Putamen (tissue), 1 donor: ENCODE measurements at regions not wholly inside any gene's neighbourhood (a gene's known extent, or its start where the extent isn't known, plus 50 kb on each side); places are given as distances from the start of the nearest gene placed in this dataset.

ENCODE experiments used
- DNase-seq: peaks from one replicate; pipeline ENCODE4 v3.0.0-alpha.2; 2016; ENCODE audit warnings: low spot score

DNA sequence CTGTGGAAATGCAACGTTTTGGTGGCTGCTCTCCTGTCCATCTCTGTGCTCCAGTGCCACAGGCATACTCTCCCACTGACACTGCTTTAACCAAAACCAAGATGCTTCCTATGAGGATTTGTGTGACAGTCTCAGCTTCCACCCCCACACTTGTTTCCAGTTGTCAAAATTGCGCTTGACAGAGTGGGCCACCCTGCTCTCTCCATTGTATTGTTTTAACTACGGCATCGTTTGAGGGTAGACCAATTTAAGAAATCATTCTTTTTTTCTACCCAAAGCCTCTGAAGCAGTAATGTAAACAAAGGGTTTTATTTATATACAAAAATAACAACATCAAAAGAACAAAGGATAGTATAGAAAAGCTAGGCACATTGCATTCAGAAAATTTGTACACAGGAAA, 178.0 kb downstream of the INHBA start:
- no peak for DNase-seq

DNA sequence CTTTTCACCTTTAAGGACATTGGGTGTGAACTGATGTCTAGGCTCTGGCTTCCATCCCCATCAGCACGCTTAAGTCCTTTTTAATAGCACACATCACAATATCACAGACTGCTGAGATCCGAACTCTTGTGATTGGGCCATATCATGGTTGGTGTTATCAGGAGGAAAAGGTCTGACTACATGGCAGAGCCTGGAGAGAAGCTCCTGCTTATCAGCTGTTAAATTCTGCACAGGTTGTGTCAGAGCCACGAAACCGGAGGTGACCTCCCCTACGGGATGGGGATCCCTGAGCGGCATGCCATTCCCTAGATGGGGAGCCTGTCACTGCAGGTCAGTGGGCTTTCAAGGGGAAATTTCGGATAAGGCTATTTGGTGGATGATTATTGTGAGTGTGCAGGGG, 182.4 kb downstream of the INHBA start:
- no peak for DNase-seq

DNA sequence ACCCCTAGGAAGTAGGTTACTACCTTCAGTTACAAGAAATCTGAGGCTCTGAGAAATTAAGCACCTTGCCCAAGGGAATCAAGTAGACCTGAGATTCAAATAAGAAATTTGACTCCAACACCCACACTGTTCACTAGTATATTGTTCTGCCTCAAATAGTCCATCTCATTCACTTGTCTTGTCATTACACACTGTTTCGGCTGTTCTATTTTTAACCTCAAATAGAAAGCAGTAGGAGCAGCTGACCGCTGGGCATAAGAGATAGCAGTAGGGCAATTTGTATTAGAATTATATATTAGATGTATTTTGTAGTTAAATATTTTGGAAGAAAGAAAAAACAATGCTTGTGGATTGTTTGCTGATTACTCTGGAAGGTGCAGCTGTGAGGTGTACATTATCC, 185.1 kb downstream of the INHBA start:
- DNase-seq: no peak

DNA sequence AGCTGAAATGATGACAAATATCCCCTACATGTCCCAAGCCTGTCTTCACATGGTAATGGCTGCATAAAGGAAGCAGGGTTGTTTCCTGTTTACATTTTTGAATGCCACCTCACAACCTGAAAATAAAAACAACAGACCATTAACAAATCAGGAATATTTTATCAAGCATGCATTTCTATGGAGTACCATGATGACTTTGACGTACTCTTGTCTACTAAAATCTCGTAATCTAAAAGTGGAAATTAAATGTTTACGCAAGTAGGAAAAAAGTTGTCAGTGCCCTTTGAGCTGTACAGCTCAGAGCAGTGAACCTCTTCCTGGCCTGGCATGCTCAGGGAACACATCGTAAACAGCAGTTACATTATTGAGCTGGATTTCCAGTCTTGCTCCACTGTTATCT, 194.1 kb downstream of the INHBA start:
- no peak for DNase-seq

DNA sequence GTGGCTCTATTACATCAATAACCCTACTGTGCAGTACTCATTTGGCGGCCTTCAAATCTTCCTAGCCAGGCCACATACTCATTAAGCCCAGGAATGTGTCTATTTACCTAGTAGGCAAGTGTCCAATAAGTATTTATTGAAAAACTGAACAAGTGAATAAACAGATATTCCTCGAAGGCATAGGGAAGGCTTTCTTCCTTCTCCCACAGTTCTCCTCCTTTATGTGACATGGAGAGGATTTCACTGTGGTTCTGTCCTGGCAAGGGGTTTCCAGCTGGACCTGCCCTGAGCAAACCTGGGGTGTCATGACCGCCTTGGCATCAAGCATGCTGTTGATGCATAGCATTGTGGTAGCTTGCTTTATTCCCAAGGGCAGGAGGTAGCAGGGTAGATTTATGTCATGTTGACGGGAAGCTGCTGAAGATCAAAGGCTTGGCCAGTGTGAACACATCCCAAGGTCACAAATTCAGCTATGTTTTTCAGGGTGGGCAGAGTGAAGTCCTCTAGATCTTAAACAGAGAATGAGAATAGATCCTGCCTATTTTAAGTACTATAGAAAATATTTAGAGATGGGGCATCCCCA, 195.1 kb downstream of the INHBA start:
- no peak for DNase-seq

DNA sequence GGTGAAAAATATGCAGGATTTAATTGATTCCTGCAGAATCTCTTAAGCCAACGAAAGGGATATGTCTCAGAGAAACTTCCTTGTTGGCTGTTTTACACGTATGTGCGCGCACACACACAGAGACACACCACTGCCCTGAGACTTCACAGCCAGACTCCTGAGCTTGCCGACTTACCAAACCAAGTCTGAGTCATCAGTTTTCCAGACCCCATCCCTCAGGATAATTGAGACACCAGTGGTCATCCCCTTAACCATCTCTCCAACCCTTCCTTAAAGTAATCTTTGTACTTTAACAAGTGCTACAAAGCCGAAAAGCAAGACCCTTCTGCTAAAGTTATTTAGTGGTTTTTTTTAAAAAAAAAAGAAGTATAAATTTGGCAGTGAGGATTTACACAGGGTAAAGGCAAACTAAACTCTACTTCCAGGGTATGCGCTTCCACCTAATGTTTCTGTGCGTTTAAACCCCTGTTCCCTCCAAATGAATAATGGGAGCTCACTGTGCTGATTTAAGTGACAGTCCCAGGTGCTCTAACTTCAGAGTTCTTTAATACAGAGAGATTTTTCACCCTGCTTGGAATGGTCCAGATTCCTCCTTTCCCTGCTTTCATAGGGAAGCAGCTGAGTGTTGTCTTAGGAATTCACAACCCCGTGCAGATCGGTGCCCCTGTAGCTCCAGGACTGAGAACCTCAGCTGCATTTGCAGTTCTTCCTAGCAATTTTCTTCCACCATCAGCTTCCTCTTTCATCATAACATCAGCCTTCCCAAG, 198.5 kb downstream of the INHBA start:
- no peak for DNase-seq

DNA sequence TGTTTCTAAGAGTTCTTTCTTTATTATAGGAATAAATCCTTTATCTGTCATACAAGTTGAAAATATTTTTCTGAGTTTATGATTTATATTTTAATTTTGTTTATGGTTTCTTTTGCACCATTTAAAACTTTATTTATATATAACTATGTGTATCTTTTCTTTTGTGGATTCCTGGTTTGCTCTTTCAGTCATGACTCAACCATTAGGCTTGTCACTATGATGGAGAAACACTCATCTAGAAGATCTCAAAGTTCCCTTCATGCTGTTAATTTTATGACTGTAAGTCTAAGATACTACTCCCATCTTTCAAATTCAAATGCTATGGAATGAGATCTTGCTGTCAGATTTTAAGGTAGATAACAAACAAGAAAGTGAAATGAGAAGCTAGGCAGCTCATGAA, 199.5 kb downstream of the INHBA start:
- DNase-seq: no peak

DNA sequence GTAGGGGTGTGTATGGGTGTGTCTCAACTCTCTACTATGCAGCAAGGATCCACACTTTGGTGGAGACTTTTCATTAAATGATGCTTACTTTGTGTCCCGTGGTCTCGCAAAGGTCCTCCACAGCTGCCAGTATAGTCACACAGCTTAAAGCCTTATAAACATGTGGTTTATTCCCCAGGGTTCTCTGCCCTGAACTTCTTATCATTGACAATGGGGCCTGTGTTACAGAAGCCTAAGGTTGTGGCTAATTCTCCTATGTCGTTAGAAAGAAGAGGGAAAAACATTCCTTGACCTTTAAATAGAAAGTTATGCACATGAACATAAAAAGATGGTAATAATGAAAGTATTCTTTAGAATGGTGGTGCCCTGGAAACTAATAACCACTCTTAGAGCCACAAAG, 201.4 kb downstream of the INHBA start:
- DNase-seq: no peak

DNA sequence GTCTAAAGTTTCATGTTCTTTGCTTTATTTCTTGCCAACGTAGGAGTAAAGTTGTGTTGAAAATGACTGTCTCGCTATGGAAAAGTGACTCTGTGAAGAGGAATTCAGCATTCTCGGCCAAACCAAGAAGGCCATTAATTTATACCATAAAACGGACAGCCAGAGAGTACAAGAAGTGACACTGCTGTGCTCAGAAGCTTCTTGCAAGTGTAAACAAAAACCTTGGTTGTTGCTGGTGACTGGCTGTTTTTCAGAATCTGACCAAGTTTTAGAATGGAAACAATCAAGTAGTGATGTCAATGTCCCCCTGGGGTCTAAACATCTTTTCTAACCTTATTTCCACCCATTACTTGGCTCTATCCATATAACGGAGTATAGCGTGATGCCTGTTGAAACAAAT, 201.9 kb downstream of the INHBA start:
- no peak for DNase-seq

DNA sequence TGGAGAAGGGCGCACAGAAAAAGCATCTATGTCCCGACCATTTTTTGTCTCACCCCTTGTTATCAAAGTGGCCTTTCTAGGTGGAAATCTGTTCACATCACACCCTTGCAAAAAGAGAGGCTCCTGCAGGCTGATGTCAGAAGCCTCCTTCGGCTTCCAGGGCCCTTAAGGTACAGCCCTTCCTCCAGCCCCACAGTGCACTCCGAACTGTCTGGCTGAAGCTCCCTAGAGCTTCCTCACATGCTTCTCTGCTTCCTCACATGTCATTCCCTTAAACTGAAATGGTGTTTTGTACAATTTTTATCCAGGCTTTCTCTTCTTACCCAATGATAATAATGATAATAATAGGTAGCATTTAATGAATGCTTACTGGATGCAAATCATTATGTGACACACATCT, 210.3 kb downstream of the INHBA start:
- DNase-seq: no peak

DNA sequence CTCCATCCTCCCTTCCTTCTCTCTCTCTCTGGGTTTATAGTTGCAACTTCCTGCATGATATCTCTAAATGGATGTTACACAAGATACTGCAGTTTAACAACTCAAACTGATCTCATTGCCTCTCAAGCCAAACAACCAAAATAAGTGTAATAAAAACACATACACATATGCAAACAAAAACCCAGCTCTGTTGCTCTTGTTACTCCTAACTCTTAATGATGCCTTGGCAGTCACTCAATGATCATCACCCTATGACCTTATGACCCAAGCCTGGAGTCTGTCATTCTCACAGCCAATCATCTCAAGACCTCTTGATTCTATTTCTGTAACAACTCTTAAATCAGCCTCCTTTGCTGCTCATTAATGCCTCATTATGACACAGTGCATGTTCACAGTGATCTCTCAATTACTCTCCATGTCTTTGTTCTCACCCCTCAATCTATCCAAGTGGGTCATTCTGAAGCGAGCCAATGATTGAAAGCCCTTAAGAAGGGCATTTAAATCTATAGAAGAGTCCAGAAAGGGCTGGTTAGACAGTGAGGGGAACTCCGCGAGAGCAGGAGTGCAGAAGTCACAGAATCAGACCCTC, 210.9 kb downstream of the INHBA start:
- no peak for DNase-seq

DNA sequence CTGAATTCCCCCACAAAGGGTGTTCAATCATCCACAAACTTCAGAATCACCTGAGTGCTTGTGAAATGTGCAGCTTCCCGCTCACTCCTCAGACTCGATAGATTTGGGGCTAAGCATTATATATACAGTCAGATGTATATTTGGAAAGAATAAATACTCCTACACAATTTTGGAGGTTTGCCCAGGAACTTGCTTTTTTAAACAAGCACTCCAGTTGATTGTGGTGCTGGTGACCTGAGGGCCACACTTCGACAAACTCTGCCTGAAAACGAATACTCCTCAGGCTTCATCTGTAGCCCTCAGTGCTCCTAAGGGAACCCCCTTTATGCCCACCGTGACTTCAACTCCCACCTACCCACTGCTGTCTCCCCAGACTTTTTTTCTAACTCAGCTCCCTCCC, 211.6 kb downstream of the INHBA start:
- no peak for DNase-seq

DNA sequence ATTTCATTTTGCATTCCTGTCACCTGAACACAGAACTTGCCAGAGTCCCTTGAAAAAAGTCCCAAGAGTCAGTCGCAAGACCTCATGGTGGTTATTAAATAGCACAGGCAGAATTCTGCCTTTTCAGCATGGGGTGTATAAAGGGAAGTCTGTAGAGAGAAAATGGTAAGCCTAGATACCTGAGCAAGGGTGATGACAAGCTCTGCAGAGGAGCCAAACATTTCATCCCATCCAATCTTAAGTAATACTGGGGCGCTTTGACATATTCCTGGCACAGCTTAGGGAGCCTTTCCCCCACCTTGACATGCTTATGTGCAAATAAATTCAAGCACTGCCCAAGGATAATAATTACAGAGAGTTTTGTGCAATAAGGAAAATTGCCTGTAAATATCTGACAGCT, 213.0 kb downstream of the INHBA start:
- no peak for DNase-seq

DNA sequence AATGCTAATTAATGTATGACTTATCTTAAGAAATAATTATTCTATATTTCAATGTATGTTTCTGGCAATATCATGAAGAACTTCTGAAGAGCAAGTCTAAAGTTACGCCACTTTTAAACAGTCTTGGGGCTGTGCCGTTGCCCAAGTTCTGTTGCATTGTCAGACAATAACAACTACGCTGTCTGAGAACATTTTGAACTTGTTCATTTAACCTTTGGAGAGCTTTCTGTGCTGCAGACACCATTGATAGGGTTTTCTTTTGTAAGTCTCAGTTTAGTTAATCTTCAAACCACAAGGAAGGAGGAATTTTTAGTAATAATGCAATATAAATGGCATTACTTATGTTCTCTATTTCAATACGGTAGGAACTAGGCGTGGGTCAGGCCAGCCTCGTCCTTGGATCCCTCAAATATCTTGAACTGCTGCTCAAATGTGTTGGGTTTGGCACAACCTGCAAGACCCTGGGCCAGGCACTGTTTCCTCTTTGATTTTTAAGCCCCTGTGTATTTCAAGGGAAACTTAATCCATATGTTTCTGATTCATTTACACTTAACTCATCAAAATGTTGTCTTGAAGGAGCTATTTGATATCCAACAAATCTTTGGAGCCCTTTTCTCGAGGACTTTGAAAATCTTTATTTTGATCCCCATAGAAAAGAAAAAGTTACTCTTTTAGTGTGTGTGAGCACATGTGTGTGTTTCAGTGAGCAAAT, 215.5 kb downstream of the INHBA start:
- no peak for DNase-seq

DNA sequence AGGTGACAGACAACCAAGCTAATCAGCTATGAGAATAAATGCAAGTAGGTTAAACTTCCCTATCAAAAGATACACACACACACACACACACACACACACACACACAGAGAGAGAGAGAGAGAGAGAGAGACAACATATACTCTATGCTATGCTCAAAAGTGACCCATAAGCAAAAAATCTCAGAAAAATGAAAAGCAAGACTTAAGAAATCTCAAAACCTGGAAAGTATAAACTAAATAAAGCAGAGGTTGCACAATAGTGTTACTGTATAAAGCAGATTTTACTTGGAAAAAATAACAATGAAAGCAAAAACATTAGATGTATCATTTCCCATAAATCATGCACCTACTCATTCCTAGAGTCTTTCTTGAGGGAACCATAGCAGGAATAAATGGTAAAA, 221.5 kb downstream of the INHBA start:
- no peak for DNase-seq

DNA sequence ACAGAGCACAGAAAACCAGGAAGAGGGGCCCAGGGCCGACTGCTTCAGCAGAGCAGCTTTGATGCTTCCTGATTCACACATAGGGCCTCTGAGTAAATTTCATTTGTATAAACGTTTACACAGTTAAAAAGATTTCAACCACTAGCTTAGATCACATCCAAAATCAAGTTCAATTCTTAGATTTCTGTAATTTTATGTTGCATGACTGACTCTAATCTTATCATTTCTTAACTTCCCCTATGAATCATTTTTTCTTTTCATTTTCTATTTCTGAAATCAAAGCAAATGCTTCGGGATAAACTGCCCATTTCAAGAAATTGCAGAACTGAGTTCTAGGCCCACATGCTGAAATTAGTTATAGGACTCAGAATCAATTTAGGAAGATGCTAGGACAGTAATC, 224.7 kb downstream of the INHBA start:
- no peak for DNase-seq

DNA sequence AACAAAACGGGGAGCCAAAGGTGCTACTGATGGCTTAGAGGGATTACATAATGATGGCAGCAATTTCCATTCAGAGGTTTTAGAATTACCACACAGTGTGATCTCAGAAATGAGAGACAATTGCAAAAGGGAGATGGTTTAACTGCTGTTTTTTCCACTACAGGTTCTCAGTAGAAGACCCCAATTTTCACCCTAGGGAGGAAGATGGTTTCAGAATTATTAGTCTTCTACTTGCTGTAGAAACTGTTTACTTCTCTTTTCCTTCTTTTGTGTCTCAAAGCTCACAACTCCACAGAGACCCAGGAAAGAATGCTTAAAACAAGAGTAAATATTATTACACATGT, 226.5 kb downstream of the INHBA start:
- no peak for DNase-seq

DNA sequence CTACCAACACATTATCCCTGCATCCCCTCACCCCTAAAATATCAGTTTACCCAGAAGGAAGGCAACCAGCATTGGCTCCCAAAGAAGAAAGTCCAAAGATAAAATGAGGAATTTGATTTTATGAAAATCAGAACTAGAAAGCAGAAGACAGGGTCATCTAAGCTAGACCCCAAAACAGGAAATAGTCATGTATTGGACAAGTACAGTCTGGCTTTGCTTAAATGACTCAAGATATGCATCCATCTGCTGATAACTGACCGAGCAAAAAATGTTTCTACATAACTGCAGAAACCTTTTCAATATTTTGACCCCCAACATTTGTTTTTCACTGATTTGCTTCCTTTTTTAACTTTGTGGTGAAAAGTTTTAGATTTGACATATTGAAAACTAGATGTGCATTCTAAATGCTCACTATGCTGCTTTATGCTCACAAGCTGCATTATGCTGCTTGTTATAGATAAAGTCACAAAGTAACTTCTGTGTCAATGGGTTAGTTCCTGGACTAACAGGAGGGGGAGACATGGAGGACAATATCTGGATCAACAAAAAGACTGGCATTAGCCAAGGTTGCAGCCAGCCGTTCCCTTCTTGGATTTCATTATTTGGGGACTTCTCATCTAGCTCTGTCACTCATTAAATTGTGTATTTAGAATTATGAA, 227.0 kb downstream of the INHBA start:
- no peak for DNase-seq

DNA sequence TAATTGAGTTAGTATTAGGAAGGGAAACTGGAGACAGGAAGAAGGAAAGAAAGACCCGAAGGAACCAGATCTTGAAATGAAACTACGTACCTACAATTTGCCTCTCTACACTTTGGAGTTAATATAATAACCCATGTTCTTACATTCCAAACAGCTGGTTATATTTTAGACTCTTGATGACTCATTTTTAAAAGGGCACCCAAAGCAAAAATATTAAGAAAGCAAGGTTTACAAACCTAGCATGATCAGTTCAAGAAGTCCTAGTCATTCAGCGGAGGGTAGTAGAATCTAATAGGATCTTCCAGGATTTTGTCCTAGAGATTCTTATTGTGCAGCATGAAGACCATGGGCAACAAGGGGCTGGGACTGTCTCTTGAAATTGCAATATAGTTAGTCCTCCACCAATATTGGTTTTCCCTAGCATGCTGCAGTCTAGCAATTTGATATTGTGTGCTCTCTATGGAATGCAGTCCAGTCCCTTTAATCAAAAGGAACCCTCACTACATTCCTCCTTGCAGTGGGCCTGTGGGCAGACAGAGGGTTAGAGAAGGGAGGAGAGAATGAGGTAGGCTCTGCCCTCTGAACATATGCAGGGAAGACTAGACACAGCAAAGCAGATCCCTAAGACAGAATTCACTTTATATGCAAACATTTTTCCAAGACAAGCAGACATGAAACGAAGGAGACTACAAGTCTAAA, 230.3 kb downstream of the INHBA start:
- DNase-seq: no peak

DNA sequence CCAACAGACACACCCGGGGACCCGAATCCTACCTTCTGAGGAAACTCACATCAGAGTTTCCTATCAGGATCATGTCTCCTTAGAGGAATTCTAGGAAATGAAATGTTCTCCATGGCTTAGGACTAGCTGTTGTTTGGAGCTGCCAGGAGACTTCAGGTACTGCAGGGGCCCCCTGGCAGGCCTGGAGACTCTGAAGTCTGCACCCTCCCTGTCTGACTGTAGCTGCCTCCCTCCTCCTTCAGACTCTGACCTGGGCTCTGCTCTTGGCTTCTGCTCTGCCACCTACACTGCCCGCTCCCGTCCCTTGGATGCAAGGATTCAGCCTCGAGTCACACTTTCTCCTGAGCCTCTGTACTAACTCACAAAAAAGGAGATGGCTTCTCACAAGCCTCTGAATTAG, 232.8 kb downstream of the INHBA start:
- DNase-seq: no peak

DNA sequence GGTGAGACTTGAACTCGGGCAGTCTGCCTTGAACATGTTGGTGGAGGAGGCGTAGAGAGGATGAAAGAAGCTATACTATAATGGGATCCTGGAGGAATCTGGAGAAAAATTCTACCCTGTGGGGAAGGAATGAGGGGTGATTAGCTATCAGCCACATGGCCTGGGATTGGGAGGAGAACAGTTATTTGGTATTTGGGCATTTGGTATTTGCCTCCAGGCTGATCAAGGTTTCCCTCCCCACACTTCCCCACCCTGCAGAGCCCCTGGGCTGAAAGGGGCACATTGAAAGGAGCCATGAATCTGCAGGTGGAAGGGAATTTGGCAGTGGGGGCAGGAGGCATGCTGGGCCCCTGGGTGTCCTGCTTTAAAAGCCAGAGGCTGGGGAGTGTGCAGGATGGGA, 235.3 kb downstream of the INHBA start:
- DNase-seq: no peak

DNA sequence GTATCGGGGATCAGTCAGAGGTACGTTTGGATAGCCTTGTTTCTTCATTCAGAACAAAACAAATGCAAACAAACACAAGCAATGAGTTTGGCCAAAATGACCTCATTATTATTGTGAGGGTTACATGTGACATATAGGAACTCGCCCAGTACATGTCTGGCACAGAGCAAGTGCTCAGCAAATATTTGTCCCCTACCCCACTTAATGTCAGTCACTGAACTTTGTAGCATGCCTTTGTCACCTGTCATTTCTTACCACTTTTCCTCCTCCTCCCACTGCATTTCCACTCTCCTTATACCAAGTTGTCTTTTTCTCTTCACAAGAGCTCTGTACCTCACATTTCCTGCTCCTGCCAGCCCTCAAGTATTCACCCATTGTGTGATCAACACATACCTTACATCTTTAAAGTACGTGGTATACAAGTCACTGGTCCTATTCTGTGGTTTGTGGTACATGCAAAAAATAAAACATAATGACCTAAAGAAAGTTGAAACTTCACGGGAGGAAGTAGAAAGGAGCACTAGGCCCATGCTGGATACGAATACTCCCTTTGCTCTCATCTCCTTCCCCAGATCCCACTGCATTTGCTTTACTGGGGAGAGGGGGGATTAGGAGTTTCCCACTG, 236.0 kb downstream of the INHBA start:
- DNase-seq: no peak
